ENCODE measurements at regions not wholly inside any gene's neighbourhood (a gene's known extent, or its start where the extent isn't known, plus 50 kb on each side); places are given as distances from the start of the nearest gene placed in this dataset.
A peak's percentile ranks its signal among the peaks of the same experiment; 100 is the strongest.

DNA sequence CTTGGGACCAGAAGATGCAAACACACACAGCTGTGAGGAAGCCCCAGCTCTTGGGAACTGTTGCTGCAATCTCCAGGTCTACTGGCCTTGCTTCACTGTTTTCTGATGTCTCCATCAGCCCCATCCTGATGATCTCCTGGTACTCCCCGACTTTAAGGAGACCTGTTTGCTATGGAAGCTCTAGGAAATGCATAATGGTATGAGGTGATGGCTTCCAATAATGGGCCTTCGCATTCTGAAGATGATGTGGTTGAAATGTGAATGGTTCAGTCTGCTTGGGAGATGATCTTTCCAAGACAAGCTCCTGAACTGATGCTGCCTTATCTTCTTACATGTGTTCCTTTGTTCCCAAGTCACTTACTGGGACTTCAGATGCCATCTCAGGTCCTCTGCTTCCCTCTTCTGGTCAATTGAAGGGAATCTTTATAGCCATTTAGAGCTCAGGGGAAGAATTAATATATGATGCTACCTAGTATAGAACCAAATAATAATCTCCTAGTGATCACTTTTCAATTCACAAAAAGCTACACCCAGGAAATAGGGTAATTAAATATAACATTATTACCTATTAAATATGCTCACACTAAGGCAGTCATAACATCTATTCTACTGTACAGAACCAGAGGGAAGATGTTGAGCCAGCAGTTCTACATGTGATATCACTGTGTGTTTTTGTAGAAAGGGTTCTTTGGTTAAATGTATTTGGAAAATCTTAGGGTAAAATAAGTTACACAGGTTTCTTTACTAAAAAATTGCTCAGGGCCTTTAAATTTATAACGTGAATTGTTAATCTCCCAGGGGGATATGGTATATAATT lies 73.9 kb upstream of the VTCN1 start:
- H3K27ac ChIP-seq (ENCODE audit: low read depth, low read length, severe bottlenecking), result no peak overlapping the region
- WGBS, 2 experiments (ENCODE audit: insufficient coverage in 2 of 2), result 58 to 100% methylated on average over 2 of the region's 3 CpGs

DNA sequence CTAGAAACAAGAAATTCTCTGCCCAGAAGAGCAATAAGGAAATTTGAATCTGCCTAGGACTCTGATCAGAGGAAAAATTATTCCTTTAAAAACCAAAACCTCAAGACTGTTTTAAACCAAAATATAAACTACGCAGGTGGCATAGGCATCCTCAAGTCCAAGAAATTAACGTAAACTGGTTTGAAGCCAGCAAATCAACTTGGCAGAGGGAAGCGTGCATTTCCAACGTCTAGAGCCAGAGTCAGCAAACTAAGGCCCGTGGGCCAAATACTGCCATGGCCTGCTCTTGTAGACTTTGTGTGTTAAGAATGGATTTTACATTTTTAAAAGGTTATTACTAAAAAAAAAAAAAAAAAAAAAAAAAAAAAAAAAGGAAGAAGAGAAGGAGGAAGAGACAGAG lies 67.8 kb upstream of the VTCN1 start:
- no peak overlapping the region for H3K27ac ChIP-seq (ENCODE audit: low read depth, low read length, severe bottlenecking)
- no peaks in the 10 kb centered on the region for H3K36me3 ChIP-seq (ENCODE audit: control insufficient read depth, insufficient read depth, low read length)
- no peaks in the 10 kb centered on the region for H3K4me1 ChIP-seq (ENCODE audit: control insufficient read depth, insufficient read depth, low read length, poor library complexity, severe bottlenecking)
- 73 to 100% methylated on average over 2 to 4 of the region's 5 CpGs for WGBS, 2 experiments (ENCODE audit: insufficient coverage in 2 of 2)
- H3K4me3 ChIP-seq (ENCODE audit: extremely low read depth, insufficient read depth, low read length, poor library complexity, severe bottlenecking), result no peak overlapping the region
- peaks cover 1% of the 10 kb centered on the region for H3K9me3 ChIP-seq (ENCODE audit: control insufficient read depth, low read length)

More for the DNA sequence above, 73.9 kb upstream of the VTCN1 start:
- H3K4me3 ChIP-seq (ENCODE audit: extremely low read depth, insufficient read depth, low read length, poor library complexity, severe bottlenecking), result no peak overlapping the region
- no peaks in the 10 kb centered on the region for H3K36me3 ChIP-seq (ENCODE audit: control insufficient read depth, insufficient read depth, low read length)
- no peaks in the 10 kb centered on the region for H3K9me3 ChIP-seq (ENCODE audit: control insufficient read depth, low read length)
- H3K4me1 ChIP-seq (ENCODE audit: control insufficient read depth, insufficient read depth, low read length, poor library complexity, severe bottlenecking), result no peaks in the 10 kb centered on the region

DNA sequence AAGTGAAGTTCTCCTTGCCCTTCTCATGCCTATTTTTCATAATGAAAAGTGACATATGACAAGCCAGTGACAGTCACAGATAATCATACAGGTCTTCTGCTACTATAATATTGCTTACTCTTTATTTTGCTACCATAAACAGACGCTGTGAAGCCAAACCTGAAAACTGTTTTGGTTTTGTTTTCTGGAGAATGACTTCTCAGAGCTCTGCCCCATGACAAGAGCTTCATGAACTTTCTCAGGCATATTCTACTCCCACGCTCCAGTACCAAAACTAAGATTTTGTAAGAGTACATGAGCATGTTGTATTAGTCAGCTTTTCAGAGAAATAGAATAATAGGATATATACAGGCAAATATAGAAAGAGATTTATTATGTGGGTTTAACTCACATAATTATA lies 64.3 kb upstream of the VTCN1 start:
- Histone ChIP-seq H3K9me3 (ENCODE audit: control insufficient read depth, low read length) (peaks cover 8% of the 10 kb centered on the region), H3K4me1 (ENCODE audit: control insufficient read depth, insufficient read depth, low read length, poor library complexity, severe bottlenecking) (no peaks in the 10 kb centered on the region), H3K27ac (ENCODE audit: low read depth, low read length, severe bottlenecking) (no peak overlapping the region), H3K36me3 (ENCODE audit: control insufficient read depth, insufficient read depth, low read length) (no peaks in the 10 kb centered on the region), H3K4me3 (ENCODE audit: extremely low read depth, insufficient read depth, low read length, poor library complexity, severe bottlenecking) (no peak overlapping the region)
- no CpG with 5 or more reads among the region's 2 CpGs for WGBS, 2 experiments (ENCODE audit: insufficient coverage in 2 of 2)

DNA sequence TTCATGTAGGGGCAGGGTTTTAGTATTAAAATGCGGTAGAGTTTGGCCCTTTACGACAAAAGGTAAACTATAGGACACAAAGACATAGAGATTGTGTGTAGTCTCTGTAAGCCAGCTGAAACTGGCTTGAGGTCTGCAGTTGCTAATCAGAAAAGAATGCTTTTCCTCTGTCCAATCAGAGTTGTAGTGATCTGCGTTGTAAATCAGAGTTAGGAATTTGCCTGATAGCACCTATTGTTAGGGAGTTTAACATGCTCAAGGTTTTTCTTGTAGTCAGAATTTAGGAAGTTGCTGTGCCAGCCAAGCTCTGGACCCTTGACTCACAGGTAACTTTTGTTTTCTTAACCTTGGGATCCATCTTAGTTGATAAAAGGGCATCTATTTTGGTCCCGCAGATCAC lies 61.2 kb upstream of the VTCN1 start:
- peaks cover 7% of the 10 kb centered on the region for H3K4me1 ChIP-seq (ENCODE audit: control insufficient read depth, insufficient read depth, low read length, poor library complexity, severe bottlenecking)
- H3K36me3 ChIP-seq (ENCODE audit: control insufficient read depth, insufficient read depth, low read length), result no peaks in the 10 kb centered on the region
- no peak overlapping the region for H3K4me3 ChIP-seq (ENCODE audit: extremely low read depth, insufficient read depth, low read length, poor library complexity, severe bottlenecking)
- no peak overlapping the region for H3K27ac ChIP-seq (ENCODE audit: low read depth, low read length, severe bottlenecking)
- peaks cover 8% of the 10 kb centered on the region for H3K9me3 ChIP-seq (ENCODE audit: control insufficient read depth, low read length)
- WGBS, 2 experiments (ENCODE audit: insufficient coverage in 2 of 2), result 85 to 86% methylated on average over 4 of the region's 4 CpGs

DNA sequence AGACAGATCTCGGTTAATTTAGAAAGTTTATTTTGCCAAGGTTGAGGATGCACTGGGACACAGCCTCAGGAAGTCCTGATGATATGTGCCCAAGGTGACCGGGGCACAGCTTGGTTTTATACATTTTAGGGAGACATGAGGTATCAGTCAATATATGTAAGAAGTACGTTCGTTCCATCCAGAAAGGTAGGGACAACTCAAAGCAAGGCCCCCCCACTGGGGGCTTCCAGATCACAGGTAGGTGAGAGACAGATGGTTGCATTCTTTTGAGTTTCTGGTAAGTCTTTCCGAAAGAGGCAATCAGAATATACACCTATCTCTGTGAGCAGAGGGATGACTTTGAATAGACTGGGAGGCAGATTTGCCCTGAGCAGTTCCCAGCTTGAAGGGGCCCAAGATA lies 60.4 kb upstream of the VTCN1 start:
- H3K4me3 ChIP-seq (ENCODE audit: extremely low read depth, insufficient read depth, low read length, poor library complexity, severe bottlenecking), result no peak overlapping the region
- H3K36me3 ChIP-seq (ENCODE audit: control insufficient read depth, insufficient read depth, low read length), result no peaks in the 10 kb centered on the region
- H3K4me1 ChIP-seq (ENCODE audit: control insufficient read depth, insufficient read depth, low read length, poor library complexity, severe bottlenecking), result peaks cover 7% of the 10 kb centered on the region
- no peak overlapping the region for H3K27ac ChIP-seq (ENCODE audit: low read depth, low read length, severe bottlenecking)
- 84 to 91% methylated on average over 5 of the region's 5 CpGs for WGBS, 2 experiments (ENCODE audit: insufficient coverage in 2 of 2)
- peaks cover 8% of the 10 kb centered on the region for H3K9me3 ChIP-seq (ENCODE audit: control insufficient read depth, low read length)

DNA sequence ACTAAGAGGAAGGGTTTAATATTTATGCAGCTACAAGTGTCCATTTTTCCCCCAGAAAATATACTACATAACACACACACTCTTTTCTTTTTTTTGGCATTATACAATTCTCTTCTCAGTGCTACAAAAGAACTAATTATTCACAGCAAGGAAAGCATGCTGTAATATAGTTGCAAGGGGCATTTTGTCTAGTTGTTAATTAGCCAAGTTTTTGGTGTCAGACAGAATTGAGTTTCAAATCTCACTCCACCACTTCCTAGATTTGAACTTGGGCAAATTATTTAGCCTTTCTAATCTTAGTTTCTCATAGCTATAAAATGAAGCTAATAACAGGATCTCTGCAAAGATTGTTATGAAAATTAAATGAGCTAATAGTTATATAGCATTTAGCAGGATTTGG lies 60.0 kb upstream of the VTCN1 start:
- Histone ChIP-seq H3K36me3 (ENCODE audit: control insufficient read depth, insufficient read depth, low read length) (no peaks in the 10 kb centered on the region), H3K27ac (ENCODE audit: low read depth, low read length, severe bottlenecking) (no peak overlapping the region), H3K4me1 (ENCODE audit: control insufficient read depth, insufficient read depth, low read length, poor library complexity, severe bottlenecking) (peaks cover 7% of the 10 kb centered on the region), H3K4me3 (ENCODE audit: extremely low read depth, insufficient read depth, low read length, poor library complexity, severe bottlenecking) (no peak overlapping the region), H3K9me3 (ENCODE audit: control insufficient read depth, low read length) (peaks cover 8% of the 10 kb centered on the region)

DNA sequence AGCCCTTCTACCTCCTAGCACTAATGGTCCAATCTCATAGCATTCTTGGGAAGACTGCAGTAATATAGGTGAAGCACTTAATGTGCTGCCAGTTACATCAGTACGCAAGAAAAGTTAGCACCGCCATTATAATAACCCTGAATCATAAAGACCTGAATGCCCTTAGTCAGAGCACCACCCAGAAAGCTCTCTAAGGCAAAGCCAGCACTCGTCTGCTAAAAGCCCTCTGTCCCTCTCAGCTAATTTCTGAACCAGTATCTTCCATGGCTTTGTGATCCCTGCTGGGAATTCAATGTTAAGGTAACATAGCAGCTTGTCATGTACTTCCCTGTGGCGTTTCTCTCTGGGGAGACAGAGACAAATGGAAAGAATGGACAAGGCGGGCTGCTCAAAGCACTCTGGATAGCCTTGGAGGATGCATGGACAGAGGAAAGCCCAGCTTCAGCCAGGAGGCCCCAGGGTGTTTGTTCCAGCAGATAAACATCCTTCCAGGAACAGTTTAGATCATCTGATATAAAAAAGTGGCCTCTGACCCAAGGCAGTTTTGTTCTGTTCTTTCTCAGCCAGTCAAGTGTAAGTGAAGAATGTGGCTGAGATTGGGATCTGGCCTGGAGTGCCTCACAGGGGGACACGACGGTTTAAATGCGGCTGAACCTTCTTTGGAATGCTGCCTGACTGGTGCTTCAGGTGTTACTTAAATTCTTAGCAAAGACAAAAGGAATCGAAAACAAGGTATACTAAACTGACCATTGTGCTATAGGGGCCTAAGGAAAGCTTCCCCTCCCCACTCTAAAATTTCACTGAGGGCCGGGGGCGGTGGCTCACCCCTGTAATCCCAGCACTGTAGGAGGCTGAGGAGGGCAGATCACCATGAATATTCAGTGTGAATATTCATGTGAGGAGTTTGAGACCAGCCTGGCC lies 58.1 kb upstream of the VTCN1 start:
- H3K9me3 ChIP-seq (ENCODE audit: control insufficient read depth, low read length), result peaks cover 8% of the 10 kb centered on the region
- H3K27ac ChIP-seq (ENCODE audit: low read depth, low read length, severe bottlenecking), result peak overlapping the region; percentile 73
- no peaks in the 10 kb centered on the region for H3K36me3 ChIP-seq (ENCODE audit: control insufficient read depth, insufficient read depth, low read length)
- 66 to 72% methylated on average over 6 to 8 of the region's 11 CpGs for WGBS, 2 experiments (ENCODE audit: insufficient coverage in 2 of 2)
- H3K4me1 ChIP-seq (ENCODE audit: control insufficient read depth, insufficient read depth, low read length, poor library complexity, severe bottlenecking), result peaks cover 7% of the 10 kb centered on the region
- H3K4me3 ChIP-seq (ENCODE audit: extremely low read depth, insufficient read depth, low read length, poor library complexity, severe bottlenecking), result no peak overlapping the region

DNA sequence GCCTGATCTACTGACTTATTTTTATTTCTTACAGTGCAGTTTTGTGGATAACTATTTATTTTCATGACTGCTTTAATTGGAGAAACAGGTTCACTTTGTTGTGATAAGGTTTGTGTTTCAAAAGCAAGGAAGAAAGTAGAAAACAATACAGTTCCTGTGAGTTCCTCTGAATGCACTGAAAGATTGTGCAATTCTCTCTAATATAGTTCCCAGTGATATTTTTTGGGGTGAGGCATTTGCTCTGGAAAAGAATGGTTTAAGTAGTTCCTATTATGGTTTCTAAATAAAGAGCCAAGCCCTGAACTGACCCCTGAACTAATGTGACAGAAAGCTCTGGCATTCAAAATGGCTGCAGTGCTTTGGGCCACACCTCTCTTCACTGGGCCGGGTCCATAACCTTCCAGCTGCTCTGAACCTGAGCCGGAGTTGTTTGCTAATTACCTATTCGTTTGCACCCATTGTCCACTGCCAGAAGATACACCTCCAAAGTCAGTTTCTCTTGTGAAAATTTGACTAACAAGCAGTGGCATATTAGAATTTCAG lies 56.6 kb upstream of the VTCN1 start:
- Histone ChIP-seq H3K4me1 (ENCODE audit: control insufficient read depth, insufficient read depth, low read length, poor library complexity, severe bottlenecking) (peaks cover 7% of the 10 kb centered on the region), H3K27ac (ENCODE audit: low read depth, low read length, severe bottlenecking) (no peak overlapping the region), H3K4me3 (ENCODE audit: extremely low read depth, insufficient read depth, low read length, poor library complexity, severe bottlenecking) (no peak overlapping the region), H3K9me3 (ENCODE audit: control insufficient read depth, low read length) (no peaks in the 10 kb centered on the region), H3K36me3 (ENCODE audit: control insufficient read depth, insufficient read depth, low read length) (no peaks in the 10 kb centered on the region)
- WGBS, 2 experiments (ENCODE audit: insufficient coverage in 2 of 2), result 80% methylated on average over 3 of the region's 3 CpGs

DNA sequence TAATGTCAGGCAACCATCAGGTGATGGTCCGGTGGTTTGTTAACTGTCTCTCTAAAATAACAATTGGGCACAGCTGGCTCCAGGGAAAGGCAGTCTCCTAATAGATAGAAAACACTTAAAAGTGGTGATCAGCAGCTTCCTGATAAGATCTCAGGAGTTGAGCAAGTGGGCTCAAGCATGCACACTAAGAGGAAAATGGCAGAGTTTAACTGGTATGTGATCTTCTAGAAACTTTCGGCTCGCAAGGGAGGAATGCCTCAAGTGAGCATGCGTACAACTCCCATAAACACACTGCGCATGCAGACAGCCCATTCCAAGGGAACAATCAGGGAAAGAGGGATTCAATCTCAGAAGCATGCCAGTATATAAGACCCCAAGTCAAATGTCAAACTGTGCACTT lies 52.2 kb upstream of the VTCN1 start:
- Histone ChIP-seq H3K36me3 (ENCODE audit: control insufficient read depth, insufficient read depth, low read length) (no peaks in the 10 kb centered on the region), H3K9me3 (ENCODE audit: control insufficient read depth, low read length) (peaks cover 6% of the 10 kb centered on the region), H3K4me3 (ENCODE audit: extremely low read depth, insufficient read depth, low read length, poor library complexity, severe bottlenecking) (no peak overlapping the region), H3K4me1 (ENCODE audit: control insufficient read depth, insufficient read depth, low read length, poor library complexity, severe bottlenecking) (no peaks in the 10 kb centered on the region), H3K27ac (ENCODE audit: low read depth, low read length, severe bottlenecking) (no peak overlapping the region)
- 96 to 100% methylated on average over 1 to 5 of the region's 5 CpGs for WGBS, 2 experiments (ENCODE audit: insufficient coverage in 2 of 2)

DNA sequence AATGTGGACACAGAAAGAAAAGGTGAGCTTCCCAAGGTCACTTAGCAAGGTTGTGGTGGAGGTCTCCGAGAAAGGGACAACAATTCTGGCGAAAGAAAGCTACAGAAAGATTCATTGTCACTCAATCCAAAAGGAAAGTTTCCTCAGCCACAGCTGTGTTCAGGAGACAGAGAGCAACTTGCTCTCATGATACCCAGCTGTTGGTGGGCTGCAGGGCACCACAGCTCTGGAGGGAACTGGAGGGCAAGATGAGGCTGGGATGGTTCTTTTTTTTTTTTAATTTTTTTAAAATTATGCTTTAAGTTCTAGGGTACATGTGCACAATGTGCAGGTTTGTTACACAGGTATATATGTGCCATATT lies 50.7 kb upstream of the VTCN1 start:
- 100% methylated on average over 2 of the region's 2 CpGs; no CpG with 5 or more reads in 1 of the 2 experiments for WGBS, 2 experiments (ENCODE audit: insufficient coverage in 2 of 2)
- H3K4me1 ChIP-seq (ENCODE audit: control insufficient read depth, insufficient read depth, low read length, poor library complexity, severe bottlenecking), result no peaks in the 10 kb centered on the region
- H3K9me3 ChIP-seq (ENCODE audit: control insufficient read depth, low read length), result peaks cover 6% of the 10 kb centered on the region
- no peak overlapping the region for H3K27ac ChIP-seq (ENCODE audit: low read depth, low read length, severe bottlenecking)
- H3K36me3 ChIP-seq (ENCODE audit: control insufficient read depth, insufficient read depth, low read length), result no peaks in the 10 kb centered on the region
- H3K4me3 ChIP-seq (ENCODE audit: extremely low read depth, insufficient read depth, low read length, poor library complexity, severe bottlenecking), result no peak overlapping the region
